HepG2 (cell line): ENCODE measurements at regions not wholly inside any gene's neighbourhood (a gene's known extent, or its start where the extent isn't known, plus 50 kb on each side); places are given as distances from the start of the nearest gene placed in this dataset.

ENCODE experiments used
- CTCF ChIP-seq: sonication (generic); formaldehyde crosslinking; IDR thresholded peaks from 2 replicates; pipeline ENCODE4 v1.5.0; 2020; ENCODE audit warnings: mild to moderate bottlenecking, missing genetic modification reagents, moderate library complexity
- EZH2 ChIP-seq: conservative IDR thresholded peaks from 2 replicates; pipeline ENCODE4 v1.6.1; 2012; ENCODE audit warnings: mild to moderate bottlenecking, low read depth, low read length, moderate library complexity
- PHF20 ChIP-seq: sonication (generic); formaldehyde crosslinking; IDR thresholded peaks from 2 replicates; pipeline ENCODE4 v1.5.0; 2020; ENCODE audit warnings: mild to moderate bottlenecking, missing genetic modification reagents
- POLR2A ChIP-seq, 2 experiments: IDR thresholded peaks; 2 replicates each; pipeline ENCODE4 v1.6.1; 2011; ENCODE audit warnings: low read depth in 2 of 2, low read length in 2 of 2, mild to moderate bottlenecking in 1 of 2, moderate library complexity in 1 of 2; ENCODE audit not compliant: insufficient read depth in 1 of 2
- RBAK ChIP-seq: sonication (generic); formaldehyde crosslinking; IDR thresholded peaks from 2 replicates; pipeline ENCODE4 v1.5.1; 2020; ENCODE audit warnings: mild to moderate bottlenecking, missing genetic modification reagents
- RELA ChIP-seq: sonication (generic); formaldehyde crosslinking; IDR thresholded peaks from 2 replicates; pipeline ENCODE4 v1.4.0; 2020; ENCODE audit warnings: missing genetic modification reagents
- REST ChIP-seq, 2 experiments: IDR thresholded peaks; 2 replicates each; pipeline ENCODE4 v1.6.1; 2011 to 2012; ENCODE audit warnings: low read length in 2 of 2, borderline replicate concordance in 1 of 2, low read depth in 1 of 2, mild to moderate bottlenecking in 1 of 2, moderate library complexity in 1 of 2
- SRSF1 ChIP-seq: fragments of 200-400 bp; formaldehyde crosslinking; optimal IDR thresholded peaks from 2 replicates; pipeline ENCODE3; 2017; ENCODE audit warnings: mild to moderate bottlenecking, low read depth, low read length, moderate library complexity
- ZBTB21 ChIP-seq: sonication (generic); formaldehyde crosslinking; IDR thresholded peaks from 2 replicates; pipeline ENCODE4 v1.4.0; 2020; ENCODE audit warnings: missing genetic modification reagents
- ZNF124 ChIP-seq: sonication (generic); formaldehyde crosslinking; IDR thresholded peaks from 2 replicates; pipeline ENCODE4 v1.4.0; 2020; ENCODE audit warnings: missing genetic modification reagents
- ZNF263 ChIP-seq: sonication (generic); formaldehyde crosslinking; IDR thresholded peaks from 2 replicates; pipeline ENCODE4 v1.4.0; 2020; ENCODE audit warnings: missing genetic modification reagents
- ZNF7 ChIP-seq: IDR thresholded peaks from 2 replicates; pipeline ENCODE4 v1.6.1; 2016; ENCODE audit warnings: missing biosample characterization, missing genetic modification reagents
- ZNF839 ChIP-seq: sonication (generic); formaldehyde crosslinking; IDR thresholded peaks from 2 replicates; pipeline ENCODE4 v1.4.0; 2020; ENCODE audit warnings: missing genetic modification reagents, mild to moderate bottlenecking, borderline replicate concordance

- TF ChIP-seq CTCF (no peak), ZNF124 (no peak), REST (IDR thresholded peaks at IDR 0.05; ENCODE audit: borderline replicate concordance in 1 of 2, low read depth in 1 of 2, low read length in 2 of 2) (no peak), ZNF263 (CRISPR knock-in tag) (no peak), ZBTB21 (CRISPR knock-in tag) (no peak), PHF20 (CRISPR knock-in tag) (no peak), RBAK (no peak), ZNF7 (CRISPR knock-in tag) (no peak), RELA (no peak), EZH2 (no peak), POLR2A (IDR thresholded peaks at IDR 0.05; ENCODE audit: insufficient read depth in 1 of 2, low read depth in 2 of 2, low read length in 2 of 2) (no peak), SRSF1 (no peak), ZNF839 (CRISPR knock-in tag) (no peak)
Observed at GRCh38 chr7:25460433-25460832, 232.1 kb upstream of the NPVF start.
